ENCODE measurements at regions not wholly inside any gene's neighbourhood (a gene's known extent, or its start where the extent isn't known, plus 50 kb on each side); places are given as distances from the start of the nearest gene placed in this dataset.

- intact Hi-C loops (cut with micrococcal nuclease; ENCODE audit: unreplicated experiment): no loop called here
- no peak overlapping the region for H3K4me3 ChIP-seq (ENCODE audit: low read depth, low read length, poor library complexity, severe bottlenecking)
- ChIA-PET POLR2A (ENCODE audit: low non-redundant PET) (no interaction called here), CTCF (no interaction called here)
- H3K27me3 ChIP-seq (replicated peaks; ENCODE audit: insufficient read depth, low read depth, low read length, poor library complexity): no peaks in the 10 kb centered on the region
- DNase-seq (ENCODE audit: low spot score): no peak
- peaks cover 10% of the 10 kb centered on the region for H3K4me1 ChIP-seq (ENCODE audit: insufficient read depth, low read length, poor library complexity, severe bottlenecking)
- TF ChIP-seq EZH2 (IDR thresholded peaks at IDR 0.05; ENCODE audit: borderline replicate concordance, low read depth, low read length, poor library complexity, severe bottlenecking): no peak
- TF ChIP-seq, protein P1, sequence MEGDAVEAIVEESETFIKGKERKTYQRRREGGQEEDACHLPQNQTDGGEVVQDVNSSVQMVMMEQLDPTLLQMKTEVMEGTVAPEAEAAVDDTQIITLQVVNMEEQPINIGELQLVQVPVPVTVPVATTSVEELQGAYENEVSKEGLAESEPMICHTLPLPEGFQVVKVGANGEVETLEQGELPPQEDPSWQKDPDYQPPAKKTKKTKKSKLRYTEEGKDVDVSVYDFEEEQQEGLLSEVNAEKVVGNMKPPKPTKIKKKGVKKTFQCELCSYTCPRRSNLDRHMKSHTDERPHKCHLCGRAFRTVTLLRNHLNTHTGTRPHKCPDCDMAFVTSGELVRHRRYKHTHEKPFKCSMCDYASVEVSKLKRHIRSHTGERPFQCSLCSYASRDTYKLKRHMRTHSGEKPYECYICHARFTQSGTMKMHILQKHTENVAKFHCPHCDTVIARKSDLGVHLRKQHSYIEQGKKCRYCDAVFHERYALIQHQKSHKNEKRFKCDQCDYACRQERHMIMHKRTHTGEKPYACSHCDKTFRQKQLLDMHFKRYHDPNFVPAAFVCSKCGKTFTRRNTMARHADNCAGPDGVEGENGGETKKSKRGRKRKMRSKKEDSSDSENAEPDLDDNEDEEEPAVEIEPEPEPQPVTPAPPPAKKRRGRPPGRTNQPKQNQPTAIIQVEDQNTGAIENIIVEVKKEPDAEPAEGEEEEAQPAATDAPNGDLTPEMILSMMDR (conservative IDR thresholded peaks at IDR 0.05; ENCODE audit: low read depth, low read length): no peak
- BruUV-seq (replicated peaks): no TSS peak
- no peaks in the 10 kb centered on the region for H3K36me3 ChIP-seq (ENCODE audit: insufficient read depth, low read length, poor library complexity, severe bottlenecking)
- H3K27ac ChIP-seq (ENCODE audit: low read depth, low read length, poor library complexity, severe bottlenecking): no peak overlapping the region
- no peaks in the 10 kb centered on the region for H3K9me3 ChIP-seq (ENCODE audit: low read depth, low read length, poor library complexity, severe bottlenecking)
Observed at GRCh38 chr18:51514128-51514527, 316.6 kb upstream of the MEX3C start.

GRCh38 chr18:51516478-51517038 is 319.1 kb upstream of the MEX3C start:
- no TSS peak for BruUV-seq (replicated peaks)
- intact Hi-C loops (cut with micrococcal nuclease; ENCODE audit: unreplicated experiment): no loop called here
- H3K4me1 ChIP-seq (ENCODE audit: insufficient read depth, low read length, poor library complexity, severe bottlenecking): peaks cover 25% of the 10 kb centered on the region
- H3K4me3 ChIP-seq (ENCODE audit: low read depth, low read length, poor library complexity, severe bottlenecking): no peak overlapping the region
- ChIA-PET POLR2A (ENCODE audit: low non-redundant PET) (no interaction called here), CTCF (no interaction called here)
- TF ChIP-seq, protein P1 (conservative IDR thresholded peaks at IDR 0.05; ENCODE audit: low read depth, low read length): no peak
- no peak for TF ChIP-seq EZH2 (IDR thresholded peaks at IDR 0.05; ENCODE audit: borderline replicate concordance, low read depth, low read length, poor library complexity, severe bottlenecking)
- no peaks in the 10 kb centered on the region for H3K36me3 ChIP-seq (ENCODE audit: insufficient read depth, low read length, poor library complexity, severe bottlenecking)
- DNase-seq (ENCODE audit: low spot score): no peak
- no peak overlapping the region for H3K27ac ChIP-seq (ENCODE audit: low read depth, low read length, poor library complexity, severe bottlenecking)
- H3K27me3 ChIP-seq (replicated peaks; ENCODE audit: insufficient read depth, low read depth, low read length, poor library complexity): no peaks in the 10 kb centered on the region
- H3K9me3 ChIP-seq (ENCODE audit: low read depth, low read length, poor library complexity, severe bottlenecking): no peaks in the 10 kb centered on the region

GRCh38 chr18:51519571-51519970 is 322.1 kb upstream of the MEX3C start:
- CTCF ChIA-PET: no interaction called here
- POLR2A ChIA-PET (ENCODE audit: low non-redundant PET): no interaction called here
- no peak overlapping the region for H3K4me3 ChIP-seq (ENCODE audit: low read depth, low read length, poor library complexity, severe bottlenecking)
- H3K27ac ChIP-seq (ENCODE audit: low read depth, low read length, poor library complexity, severe bottlenecking): no peak overlapping the region
- BruUV-seq (replicated peaks): no TSS peak
- intact Hi-C loops (cut with micrococcal nuclease; ENCODE audit: unreplicated experiment): no loop called here
- TF ChIP-seq, protein P1 (conservative IDR thresholded peaks at IDR 0.05; ENCODE audit: low read depth, low read length): no peak
- TF ChIP-seq EZH2 (IDR thresholded peaks at IDR 0.05; ENCODE audit: borderline replicate concordance, low read depth, low read length, poor library complexity, severe bottlenecking): no peak
- H3K4me1 ChIP-seq (ENCODE audit: insufficient read depth, low read length, poor library complexity, severe bottlenecking): peaks cover 16% of the 10 kb centered on the region
- no peaks in the 10 kb centered on the region for H3K9me3 ChIP-seq (ENCODE audit: low read depth, low read length, poor library complexity, severe bottlenecking)
- peak; percentile 53 for DNase-seq (ENCODE audit: low spot score)
- no peaks in the 10 kb centered on the region for H3K27me3 ChIP-seq (replicated peaks; ENCODE audit: insufficient read depth, low read depth, low read length, poor library complexity)
- no peaks in the 10 kb centered on the region for H3K36me3 ChIP-seq (ENCODE audit: insufficient read depth, low read length, poor library complexity, severe bottlenecking)

All from A673 (cell line).